ENCODE measurements at regions not wholly inside any gene's neighbourhood (a gene's known extent, or its start where the extent isn't known, plus 50 kb on each side); places are given as distances from the start of the nearest gene placed in this dataset.
"Not testable (repeated sequence)": the region's sequence is repeated elsewhere in the genome, so short reads cannot be mapped to it uniquely, and the experiment has no call there.

GRCh38 chr4:148898139-148898538, 455.9 kb upstream of the NR3C2 start:
- H2BK120ac ChIP-seq (ENCODE audit: insufficient read depth, low read length, poor library complexity); H4K12ac ChIP-seq (ENCODE audit: low read depth, low read length); H3K79me1 ChIP-seq (ENCODE audit: low read length); H2BK12ac ChIP-seq (ENCODE audit: low read length); H4K91ac ChIP-seq (ENCODE audit: low read depth, low read length); H3K4me1 ChIP-seq (ENCODE audit: control insufficient read depth in 1 of 2, insufficient read depth in 2 of 2, low read length in 2 of 2); H3K27ac ChIP-seq (ENCODE audit: low read depth, low read length); H2BK5ac ChIP-seq (ENCODE audit: low read depth, low read length, poor library complexity); H3K4ac ChIP-seq (ENCODE audit: low read depth, low read length); H4K8ac ChIP-seq (ENCODE audit: low read depth, low read length); H3K23ac ChIP-seq (ENCODE audit: low read length); H2AFZ ChIP-seq (ENCODE audit: insufficient read depth, low read length, poor library complexity); H3K18ac ChIP-seq (ENCODE audit: low read length); H3K14ac ChIP-seq (ENCODE audit: low read length); H2AK5ac ChIP-seq (ENCODE audit: low read length); H3K4me3 ChIP-seq (ENCODE audit: low read depth, low read length); H3K27me3 ChIP-seq (ENCODE audit: insufficient read depth, low read length); H3K36me3 ChIP-seq (ENCODE audit: control insufficient read depth in 1 of 2, insufficient read depth in 2 of 2, low read length in 2 of 2); DNase-seq; H3K79me2 ChIP-seq (ENCODE audit: control insufficient read depth, insufficient read depth, low read length, poor library complexity); H3K9ac ChIP-seq (ENCODE audit: low read length); H3K9me3 ChIP-seq (ENCODE audit: insufficient read depth, low read depth, low read length); H3K4me2 ChIP-seq (ENCODE audit: low read length): not testable (repeated sequence)

- H4K12ac ChIP-seq (ENCODE audit: low read depth, low read length) = no peak overlapping the region
- no peak overlapping the region for H4K8ac ChIP-seq (ENCODE audit: low read depth, low read length)
- H3K27ac ChIP-seq (ENCODE audit: low read depth, low read length) = no peak overlapping the region
- no peak overlapping the region for H4K91ac ChIP-seq (ENCODE audit: low read depth, low read length)
- no peak overlapping the region for H2BK120ac ChIP-seq (ENCODE audit: insufficient read depth, low read length, poor library complexity)
- no peaks in the 10 kb centered on the region for H3K79me2 ChIP-seq (ENCODE audit: control insufficient read depth, insufficient read depth, low read length, poor library complexity)
- H3K9ac ChIP-seq (ENCODE audit: low read length) = no peak overlapping the region
- no peak overlapping the region for H3K4me2 ChIP-seq (ENCODE audit: low read length)
- peaks cover 6% of the 10 kb centered on the region for H3K9me3 ChIP-seq (ENCODE audit: insufficient read depth, low read depth, low read length)
- H3K23ac ChIP-seq (ENCODE audit: low read length) = no peak overlapping the region
- no peaks in the 10 kb centered on the region for H3K36me3 ChIP-seq (ENCODE audit: control insufficient read depth in 1 of 2, insufficient read depth in 2 of 2, low read length in 2 of 2)
- no CpG with 5 or more reads among the region's 3 CpGs for WGBS (ENCODE audit: extremely low coverage, insufficient coverage, insufficient read length)
- H3K79me1 ChIP-seq (ENCODE audit: low read length) = no peaks in the 10 kb centered on the region
- no peak overlapping the region for H3K4ac ChIP-seq (ENCODE audit: low read depth, low read length)
- H3K27me3 ChIP-seq (ENCODE audit: insufficient read depth, low read length) = no peaks in the 10 kb centered on the region
- no peak overlapping the region for H2BK12ac ChIP-seq (ENCODE audit: low read length)
- H2AK5ac ChIP-seq (ENCODE audit: low read length) = no peak overlapping the region
- no peak overlapping the region for H3K4me3 ChIP-seq (ENCODE audit: low read depth, low read length)
- DNase-seq = no peak
- H2BK5ac ChIP-seq (ENCODE audit: low read depth, low read length, poor library complexity) = no peak overlapping the region
- no peaks in the 10 kb centered on the region for H3K4me1 ChIP-seq (ENCODE audit: control insufficient read depth in 1 of 2, insufficient read depth in 2 of 2, low read length in 2 of 2)
- H2AFZ ChIP-seq (ENCODE audit: insufficient read depth, low read length, poor library complexity) = no peak overlapping the region
- H3K14ac ChIP-seq (ENCODE audit: low read length) = no peak overlapping the region
- H3K18ac ChIP-seq (ENCODE audit: low read length) = no peak overlapping the region
These were observed 450.9 kb upstream of the NR3C2 start for GRCh38 chr4:148893095-148893494.

GRCh38 chr4:148883891-148884290, 441.7 kb upstream of the NR3C2 start:
- Histone ChIP-seq H3K4me2 (ENCODE audit: low read length) (no peak overlapping the region), H2BK120ac (ENCODE audit: insufficient read depth, low read length, poor library complexity) (no peak overlapping the region), H3K18ac (ENCODE audit: low read length) (no peak overlapping the region), H3K4me1 (ENCODE audit: control insufficient read depth in 1 of 2, insufficient read depth in 2 of 2, low read length in 2 of 2) (no peaks in the 10 kb centered on the region), H3K14ac (ENCODE audit: low read length) (no peak overlapping the region), H3K27ac (ENCODE audit: low read depth, low read length) (no peak overlapping the region), H3K9ac (ENCODE audit: low read length) (no peak overlapping the region), H2AFZ (ENCODE audit: insufficient read depth, low read length, poor library complexity) (no peak overlapping the region), H3K79me1 (ENCODE audit: low read length) (no peaks in the 10 kb centered on the region), H4K12ac (ENCODE audit: low read depth, low read length) (no peak overlapping the region), H3K23ac (ENCODE audit: low read length) (no peak overlapping the region), H3K27me3 (ENCODE audit: insufficient read depth, low read length) (no peaks in the 10 kb centered on the region), H3K79me2 (ENCODE audit: control insufficient read depth, insufficient read depth, low read length, poor library complexity) (no peaks in the 10 kb centered on the region), H2BK5ac (ENCODE audit: low read depth, low read length, poor library complexity) (no peak overlapping the region), H3K36me3 (ENCODE audit: control insufficient read depth in 1 of 2, insufficient read depth in 2 of 2, low read length in 2 of 2) (no peaks in the 10 kb centered on the region), H3K9me3 (ENCODE audit: insufficient read depth, low read depth, low read length) (no peaks in the 10 kb centered on the region), H3K4ac (ENCODE audit: low read depth, low read length) (no peak overlapping the region), H2AK5ac (ENCODE audit: low read length) (no peak overlapping the region), H2BK12ac (ENCODE audit: low read length) (no peak overlapping the region), H4K8ac (ENCODE audit: low read depth, low read length) (no peak overlapping the region), H3K4me3 (ENCODE audit: low read depth, low read length) (no peak overlapping the region), H4K91ac (ENCODE audit: low read depth, low read length) (no peak overlapping the region)
- DNase-seq = no peak
- no CpG with 5 or more reads among the region's 3 CpGs for WGBS (ENCODE audit: extremely low coverage, insufficient coverage, insufficient read length)

- H2BK12ac ChIP-seq (ENCODE audit: low read length) = no peak overlapping the region
- no peaks in the 10 kb centered on the region for H3K79me1 ChIP-seq (ENCODE audit: low read length)
- no peak overlapping the region for H4K12ac ChIP-seq (ENCODE audit: low read depth, low read length)
- H2AFZ ChIP-seq (ENCODE audit: insufficient read depth, low read length, poor library complexity) = no peak overlapping the region
- no peak overlapping the region for H3K9ac ChIP-seq (ENCODE audit: low read length)
- no peak overlapping the region for H3K14ac ChIP-seq (ENCODE audit: low read length)
- H3K4ac ChIP-seq (ENCODE audit: low read depth, low read length) = no peak overlapping the region
- DNase-seq = no peak
- H3K23ac ChIP-seq (ENCODE audit: low read length) = no peak overlapping the region
- no CpG with 5 or more reads among the region's 1 CpG for WGBS (ENCODE audit: extremely low coverage, insufficient coverage, insufficient read length)
- no peaks in the 10 kb centered on the region for H3K9me3 ChIP-seq (ENCODE audit: insufficient read depth, low read depth, low read length)
- no peak overlapping the region for H4K8ac ChIP-seq (ENCODE audit: low read depth, low read length)
- H2AK5ac ChIP-seq (ENCODE audit: low read length) = no peak overlapping the region
- no peak overlapping the region for H2BK5ac ChIP-seq (ENCODE audit: low read depth, low read length, poor library complexity)
- H3K4me3 ChIP-seq (ENCODE audit: low read depth, low read length) = no peak overlapping the region
- no peaks in the 10 kb centered on the region for H3K27me3 ChIP-seq (ENCODE audit: insufficient read depth, low read length)
- no peaks in the 10 kb centered on the region for H3K79me2 ChIP-seq (ENCODE audit: control insufficient read depth, insufficient read depth, low read length, poor library complexity)
- H3K36me3 ChIP-seq (ENCODE audit: control insufficient read depth in 1 of 2, insufficient read depth in 2 of 2, low read length in 2 of 2) = no peaks in the 10 kb centered on the region
- H3K27ac ChIP-seq (ENCODE audit: low read depth, low read length) = no peak overlapping the region
- H3K18ac ChIP-seq (ENCODE audit: low read length) = no peak overlapping the region
- H4K91ac ChIP-seq (ENCODE audit: low read depth, low read length) = no peak overlapping the region
- no peak overlapping the region for H3K4me2 ChIP-seq (ENCODE audit: low read length)
- no peak overlapping the region for H2BK120ac ChIP-seq (ENCODE audit: insufficient read depth, low read length, poor library complexity)
- no peaks in the 10 kb centered on the region for H3K4me1 ChIP-seq (ENCODE audit: control insufficient read depth in 1 of 2, insufficient read depth in 2 of 2, low read length in 2 of 2)
These were observed 441.2 kb upstream of the NR3C2 start for GRCh38 chr4:148883435-148883834.

Measured in trophoblast cell (in vitro differentiated cells and primary cell).